SK-N-SH (cell line): ENCODE measurements at regions not wholly inside any gene's neighbourhood (a gene's known extent, or its start where the extent isn't known, plus 50 kb on each side); places are given as distances from the start of the nearest gene placed in this dataset.

Experiments used
- CTCF ChIA-PET: fragments of 300-600, 350-600 bp; formaldehyde crosslinking; extraction: SDS; loops from one replicate; lab custom pipeline; 2021; lab: Yijun Ruan, JAX
- POLR2A ChIA-PET: fragments of 350-600 bp; sonication (Branson Sonifier 250); formaldehyde crosslinking; extraction: SDS; loops from one replicate; lab custom pipeline; 2020; ENCODE audit warnings: antibody characterized with exemption, inconsistent platforms; lab: Yijun Ruan, JAX
- DNase-seq: peaks from one replicate; pipeline ENCODE4 v3.0.0; 2012
- H2AFZ ChIP-seq: fragments of 200-600 bp; sonication (generic); 2 replicates; pipeline ENCODE4 v1.8.1; 2016; ENCODE audit warnings: antibody characterized with exemption, mild to moderate bottlenecking, low read depth
- H3F3A ChIP-seq: fragments of 200-600 bp; sonication (generic); replicated peaks from 2 replicates; pipeline ENCODE3; 2016; ENCODE audit warnings: antibody characterized with exemption, mild to moderate bottlenecking; ENCODE audit not compliant: insufficient read depth
- H3K27ac ChIP-seq, 2 experiments: fragments of 200-500 bp in 1 of 2; fragments of 200-600 bp in 1 of 2; sonication (Bioruptor generic) in 1 of 2; sonication (generic), shearing (Covaris generic) in 1 of 2; 2 replicates each; pipeline versions ENCODE4 v1.5.1 to v1.6.1; 2014 to 2016; ENCODE audit warnings: low read depth in 2 of 2, inconsistent platforms in 1 of 2, low read length in 1 of 2, mild to moderate bottlenecking in 1 of 2, mixed read lengths in 1 of 2
- H3K27me3 ChIP-seq: fragments of 200-600 bp; sonication (generic), shearing (Covaris generic); 2 replicates; pipeline ENCODE4 v1.6.1; 2016; ENCODE audit warnings: mixed run types; ENCODE audit not compliant: insufficient read depth
- H3K36me3 ChIP-seq, 2 experiments: fragments of 200-500 bp in 1 of 2; fragments of 200-600 bp in 1 of 2; sonication (Bioruptor generic) in 1 of 2; sonication (generic) in 1 of 2; replicated peaks in 1 of 2; 2 replicates each; pipeline versions ENCODE3 to v1.5.1; 2014 to 2016; ENCODE audit warnings: low read length in 1 of 2, mild to moderate bottlenecking in 1 of 2; ENCODE audit not compliant: insufficient read depth in 2 of 2, control insufficient read depth in 1 of 2
- H3K4me1 ChIP-seq, 2 experiments: fragments of 200-500 bp in 1 of 2; fragments of 200-600 bp in 1 of 2; sonication (Bioruptor generic) in 1 of 2; sonication (generic), shearing (Covaris generic) in 1 of 2; 2 replicates each; pipeline versions ENCODE4 v1.5.1 to v1.6.1; 2014 to 2016; ENCODE audit warnings: low read depth in 1 of 2, low read length in 1 of 2, mixed run types in 1 of 2; ENCODE audit not compliant: insufficient read depth in 2 of 2, control insufficient read depth in 1 of 2
- H3K4me2 ChIP-seq: fragments of 200-600 bp; sonication (generic), shearing (Covaris generic); 2 replicates; pipeline ENCODE4 v1.6.1; 2017; ENCODE audit warnings: mixed run types
- H3K4me3 ChIP-seq, 2 experiments: fragments of 200-500 bp in 1 of 2; fragments of 200-600 bp in 1 of 2; sonication (Bioruptor generic) in 1 of 2; sonication (generic), shearing (Covaris generic) in 1 of 2; 2 replicates each; pipeline versions ENCODE4 v1.5.1 to v1.8.1; 2014 to 2016; ENCODE audit warnings: low read depth in 2 of 2, inconsistent platforms in 1 of 2, low read length in 1 of 2, mild to moderate bottlenecking in 1 of 2, mixed read lengths in 1 of 2, moderate library complexity in 1 of 2
- H3K79me2 ChIP-seq: fragments of 200-600 bp; sonication (generic); 2 replicates; pipeline ENCODE4 v1.8.1; 2017; ENCODE audit warnings: mild to moderate bottlenecking; ENCODE audit not compliant: insufficient read depth
- H3K9ac ChIP-seq: fragments of 200-600 bp; sonication (generic); 2 replicates; pipeline ENCODE4 v1.6.1; 2017; ENCODE audit warnings: mixed run types
- H3K9me2 ChIP-seq: fragments of 200-600 bp; sonication (generic); 2 replicates; pipeline ENCODE4 v1.6.1; 2017; ENCODE audit warnings: mixed run types
- H3K9me3 ChIP-seq: fragments of 200-600 bp; sonication (generic); 2 replicates; pipeline ENCODE4 v1.6.1; 2017; ENCODE audit warnings: mixed run types, mild to moderate bottlenecking, moderate library complexity
- H4K20me1 ChIP-seq: fragments of 200-600 bp; sonication (generic); 2 replicates; pipeline ENCODE4 v1.6.1; 2017; ENCODE audit warnings: mild to moderate bottlenecking, mixed run types; ENCODE audit not compliant: insufficient read depth
- CHD2 ChIP-seq: fragments of 150-350 bp; IDR thresholded peaks from 2 replicates; pipeline ENCODE4 v1.6.1; 2018; ENCODE audit warnings: low read length; ENCODE audit not compliant: partially characterized antibody
- CTCF ChIP-seq: fragments of 200-600 bp; sonication (generic); IDR thresholded peaks from 2 replicates; pipeline ENCODE4 v1.6.1; 2017; ENCODE audit warnings: antibody characterized with exemption, mild to moderate bottlenecking, moderate library complexity
- ELF1 ChIP-seq: IDR thresholded peaks from 2 replicates; pipeline ENCODE4 v1.4.0; 2012
- EP300 ChIP-seq, 2 experiments: IDR thresholded peaks; 2 replicates each; pipeline versions ENCODE4 v1.4.0 to v1.6.1; 2012; ENCODE audit warnings: borderline replicate concordance in 1 of 2, low read depth in 1 of 2, low read length in 1 of 2
- EZH2phosphoT487 ChIP-seq: fragments of 200-600 bp; sonication (generic); IDR thresholded peaks from 2 replicates; pipeline ENCODE4 v1.6.1; 2017; ENCODE audit warnings: low read depth, mixed run types, mild to moderate bottlenecking, antibody characterized with exemption, moderate library complexity, borderline replicate concordance
- FOSL2 ChIP-seq: IDR thresholded peaks from 2 replicates; pipeline ENCODE4 v1.4.0; 2012; ENCODE audit warnings: low read depth, mild to moderate bottlenecking, moderate library complexity, borderline replicate concordance
- FOXJ3 ChIP-seq: sonication (generic); formaldehyde crosslinking; IDR thresholded peaks from 2 replicates; pipeline ENCODE4 v1.5.1; 2020; ENCODE audit warnings: mild to moderate bottlenecking, missing genetic modification reagents
- FOXM1 ChIP-seq: IDR thresholded peaks from 2 replicates; pipeline ENCODE4 v1.4.0; 2012; ENCODE audit warnings: low read depth, mild to moderate bottlenecking
- GABPA ChIP-seq: IDR thresholded peaks from 2 replicates; pipeline ENCODE4 v1.4.0; 2012; ENCODE audit warnings: low read depth, mild to moderate bottlenecking
- GATA2 ChIP-seq: sonication (generic); formaldehyde crosslinking; IDR thresholded peaks from 2 replicates; pipeline ENCODE4 v1.5.0; 2020; ENCODE audit warnings: mild to moderate bottlenecking, missing genetic modification reagents
- MEF2A ChIP-seq: IDR thresholded peaks from 2 replicates; pipeline ENCODE4 v1.4.0; 2012; ENCODE audit warnings: low read depth, borderline replicate concordance
- NRF1 ChIP-seq: IDR thresholded peaks from 2 replicates; pipeline ENCODE4 v1.6.1; 2012; ENCODE audit warnings: low read depth, mild to moderate bottlenecking, low read length
- POLR2AphosphoS5 ChIP-seq: IDR thresholded peaks from 2 replicates; pipeline ENCODE4 v1.6.1; 2012; ENCODE audit warnings: low read depth, low read length
- RAD21 ChIP-seq: IDR thresholded peaks from 2 replicates; pipeline ENCODE4 v1.6.1; 2012; ENCODE audit warnings: mild to moderate bottlenecking, low read length
- RXRA ChIP-seq: IDR thresholded peaks from 2 replicates; pipeline ENCODE4 v1.4.0; 2012; ENCODE audit warnings: low read depth, mild to moderate bottlenecking, borderline replicate concordance
- SIN3A ChIP-seq: IDR thresholded peaks from 2 replicates; pipeline ENCODE4 v1.6.1; 2012; ENCODE audit warnings: low read depth, mild to moderate bottlenecking, low read length, moderate library complexity, borderline replicate concordance
- SMC3 ChIP-seq: IDR thresholded peaks from 2 replicates; pipeline ENCODE4 v1.6.1; 2012; ENCODE audit warnings: low read depth, low read length, improper control_type of control experiment
- TCF12 ChIP-seq: IDR thresholded peaks from 2 replicates; pipeline ENCODE4 v1.4.0; 2012
- TEAD4 ChIP-seq: IDR thresholded peaks from 2 replicates; pipeline ENCODE4 v1.4.0; 2012; ENCODE audit warnings: mild to moderate bottlenecking, borderline replicate concordance; ENCODE audit not compliant: insufficient read depth
- USF2 ChIP-seq: fragments of 150-350 bp; IDR thresholded peaks from 2 replicates; pipeline ENCODE4 v1.6.1; 2017; ENCODE audit warnings: antibody characterized with exemption, low read length, low read depth, borderline replicate concordance
- ZBTB33 ChIP-seq: IDR thresholded peaks from 2 replicates; pipeline ENCODE4 v1.4.0; 2012; ENCODE audit warnings: low read depth, borderline replicate concordance
- TF ChIP-seq, protein P1 (sequence below): IDR thresholded peaks from 2 replicates; pipeline ENCODE4; 2012

GRCh38 chr13:104532132-104532531 lies 1465.9 kb upstream of the SLC10A2 start:
- no peaks in the 10 kb centered on the region for H3K27me3 ChIP-seq
- no peak overlapping the region for H3K9ac ChIP-seq
- no peaks in the 10 kb centered on the region for H3K9me3 ChIP-seq
- H3K9me2 ChIP-seq, result no peaks in the 10 kb centered on the region
- no peak for DNase-seq
- H3K4me1 ChIP-seq, result no peaks in the 10 kb centered on the region
- H3K27ac ChIP-seq, result no peak overlapping the region
- H3K79me2 ChIP-seq, result no peaks in the 10 kb centered on the region
- no peak overlapping the region for H3K4me3 ChIP-seq
- no peaks in the 10 kb centered on the region for H4K20me1 ChIP-seq
- no peak for TF ChIP-seq EZH2phosphoT487
- TF ChIP-seq TEAD4, result no peak
- no peak for TF ChIP-seq POLR2AphosphoS5
- TF ChIP-seq USF2, result no peak
- no peak for TF ChIP-seq RAD21
- TF ChIP-seq, protein P1, sequence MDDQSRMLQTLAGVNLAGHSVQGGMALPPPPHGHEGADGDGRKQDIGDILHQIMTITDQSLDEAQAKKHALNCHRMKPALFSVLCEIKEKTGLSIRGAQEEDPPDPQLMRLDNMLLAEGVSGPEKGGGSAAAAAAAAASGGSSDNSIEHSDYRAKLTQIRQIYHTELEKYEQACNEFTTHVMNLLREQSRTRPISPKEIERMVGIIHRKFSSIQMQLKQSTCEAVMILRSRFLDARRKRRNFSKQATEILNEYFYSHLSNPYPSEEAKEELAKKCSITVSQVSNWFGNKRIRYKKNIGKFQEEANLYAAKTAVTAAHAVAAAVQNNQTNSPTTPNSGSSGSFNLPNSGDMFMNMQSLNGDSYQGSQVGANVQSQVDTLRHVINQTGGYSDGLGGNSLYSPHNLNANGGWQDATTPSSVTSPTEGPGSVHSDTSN, result no peak
- no peak for TF ChIP-seq TCF12
- no peak for TF ChIP-seq ZBTB33
- TF ChIP-seq MEF2A, result no peak
- H3K36me3 ChIP-seq, result no peaks in the 10 kb centered on the region
- H3K4me2 ChIP-seq, result no peak overlapping the region
- CTCF ChIA-PET, result interaction anchor here (0.5 kb wide), 1 partner anchor 34 kb away, joined by 3 read pairs; no protein-coding TSS in a partner anchor
- H3F3A ChIP-seq, result no peaks in the 10 kb centered on the region
- H2AFZ ChIP-seq, result no peak overlapping the region
- POLR2A ChIA-PET, result no interaction called here

DNA sequence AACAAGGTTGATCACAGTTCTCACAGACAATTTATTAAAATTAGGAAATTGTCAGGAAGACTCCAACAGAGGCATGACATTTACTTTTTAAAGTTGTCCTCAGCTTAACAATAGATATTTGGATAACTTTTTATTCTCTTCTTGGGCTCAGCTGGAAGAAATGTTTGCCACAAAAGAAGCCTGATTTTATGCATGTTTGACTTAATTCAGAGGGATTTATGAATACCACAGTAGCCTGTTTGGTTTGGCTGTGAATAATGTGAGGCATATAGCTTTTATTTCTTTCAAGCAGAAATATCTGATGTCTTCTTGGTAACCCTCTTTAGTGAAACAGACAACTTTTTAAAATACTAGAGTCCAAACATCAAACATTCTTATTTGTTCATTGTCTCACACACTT lies 1464.5 kb upstream of the SLC10A2 start:
- ChIA-PET CTCF (no interaction called here), POLR2A (no interaction called here)
- TF ChIP-seq EZH2phosphoT487 (no peak), FOXM1 (no peak), CTCF (no peak), CHD2 (no peak), FOXJ3 (CRISPR knock-in tag) (no peak), GATA2 (CRISPR knock-in tag) (no peak), FOSL2 (no peak), SMC3 (no peak), MEF2A (no peak), TCF12 (no peak), RXRA (no peak), RAD21 (no peak), EP300 (IDR thresholded peaks at IDR 0.05; ENCODE audit: borderline replicate concordance in 1 of 2, low read depth in 1 of 2, low read length in 1 of 2) (no peak), ELF1 (no peak), POLR2AphosphoS5 (no peak), NRF1 (no peak), SIN3A (no peak), ZBTB33 (no peak), GABPA (no peak)

More for the DNA sequence above, 1464.5 kb upstream of the SLC10A2 start:
- DNase-seq, result no peak
- H3K27ac ChIP-seq, result no peak overlapping the region
- no peaks in the 10 kb centered on the region for H3K4me1 ChIP-seq
- no peaks in the 10 kb centered on the region; the same call in 1 of the 2 replicates for H3K9me3 ChIP-seq
- H3K4me2 ChIP-seq, result no peak overlapping the region
- H3F3A ChIP-seq, result no peaks in the 10 kb centered on the region
- H2AFZ ChIP-seq, result no peak overlapping the region
- no peak overlapping the region for H3K9ac ChIP-seq
- no peak overlapping the region for H3K4me3 ChIP-seq
- H4K20me1 ChIP-seq, result no peaks in the 10 kb centered on the region
- H3K79me2 ChIP-seq, result no peaks in the 10 kb centered on the region
- no peaks in the 10 kb centered on the region for H3K27me3 ChIP-seq
- H3K36me3 ChIP-seq, result no peaks in the 10 kb centered on the region
- no peaks in the 10 kb centered on the region for H3K9me2 ChIP-seq
